IPS-NIHi11 (cell line): ENCODE measurements at regions not wholly inside any gene's neighbourhood (a gene's known extent, or its start where the extent isn't known, plus 50 kb on each side); places are given as distances from the start of the nearest gene placed in this dataset.
A peak's percentile ranks its signal among the peaks of the same experiment; 100 is the strongest.

ENCODE experiments used
- DNase-seq: peaks from one replicate; pipeline ENCODE4 v3.0.0; 2012; ENCODE audit warnings: mixed read lengths, low spot score

DNA sequence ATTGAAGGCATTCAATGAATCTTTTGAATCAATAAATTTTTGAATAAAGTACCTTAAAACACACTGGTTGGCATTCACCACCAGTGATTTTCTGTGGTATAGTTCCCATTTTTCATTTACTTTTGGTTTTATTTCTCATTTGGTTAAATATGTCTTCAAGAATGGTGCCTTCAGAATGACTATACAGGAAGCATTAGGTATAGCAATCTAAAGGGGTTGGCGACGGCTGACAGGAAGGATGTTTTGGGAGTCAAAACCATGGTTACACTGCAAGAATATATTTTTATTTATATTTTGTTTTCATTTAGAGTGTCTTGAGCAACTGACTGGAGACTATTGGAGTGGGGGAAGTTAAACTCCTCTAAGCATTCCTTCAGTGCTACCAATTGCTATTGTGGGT lies 235.7 kb downstream of the HTR1A start:
- no peak for DNase-seq

DNA sequence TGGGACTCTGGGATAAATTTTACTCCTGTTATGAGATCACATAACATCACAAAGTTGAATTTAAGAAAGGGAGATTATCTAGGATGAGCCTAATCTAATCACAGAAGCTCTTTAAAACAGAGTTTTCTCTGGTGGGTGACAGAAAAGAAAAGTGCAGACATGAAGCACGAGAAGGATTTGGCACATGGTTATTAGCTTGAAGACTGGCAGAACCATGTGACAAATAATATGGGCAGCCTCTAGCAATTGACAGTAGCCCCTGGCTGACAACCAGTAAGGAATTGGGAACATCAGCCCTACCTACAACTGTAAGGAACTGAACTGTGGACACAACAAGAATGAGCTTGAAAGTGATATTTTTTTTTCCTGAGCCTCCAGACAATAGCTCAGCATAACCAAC lies 243.1 kb downstream of the HTR1A start:
- no peak for DNase-seq

DNA sequence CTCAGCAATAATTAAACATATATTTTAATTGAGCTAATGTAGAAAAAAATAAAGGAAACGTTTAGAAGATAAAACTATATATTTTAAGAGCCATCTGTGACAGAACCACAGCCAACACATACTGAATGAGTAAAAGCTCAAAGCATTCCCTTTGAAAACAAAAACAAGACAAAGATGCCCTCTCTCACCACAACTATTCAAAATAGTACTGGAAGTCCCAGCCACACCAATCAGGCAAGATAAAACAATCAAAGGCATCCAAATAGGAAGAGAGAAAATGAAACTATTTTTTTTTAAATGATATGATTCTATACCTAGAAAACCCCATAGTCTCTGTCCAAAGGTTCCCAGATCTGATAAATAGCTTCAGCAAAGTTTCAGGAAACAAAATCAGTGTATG lies 262.0 kb downstream of the HTR1A start:
- no peak for DNase-seq

DNA sequence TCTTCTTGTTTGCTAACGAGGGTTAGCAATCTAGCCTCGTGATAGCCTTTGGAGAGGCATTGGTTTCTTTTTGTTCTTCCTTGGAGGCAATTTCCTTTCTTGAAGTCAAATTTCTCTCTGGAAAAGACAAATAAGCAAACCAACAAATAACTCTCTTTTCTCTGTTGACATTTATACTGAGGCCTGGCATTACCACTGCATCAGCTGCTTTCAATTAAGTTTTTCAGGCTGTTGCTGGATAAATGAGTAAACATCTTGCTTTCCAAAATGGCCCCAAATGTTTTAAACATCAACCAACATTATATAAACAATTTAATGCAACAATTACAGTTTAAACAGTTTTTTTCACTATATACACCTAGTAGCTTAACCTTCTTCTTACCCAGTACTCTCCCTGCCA lies 264.4 kb downstream of the HTR1A start:
- DNase-seq = no peak

DNA sequence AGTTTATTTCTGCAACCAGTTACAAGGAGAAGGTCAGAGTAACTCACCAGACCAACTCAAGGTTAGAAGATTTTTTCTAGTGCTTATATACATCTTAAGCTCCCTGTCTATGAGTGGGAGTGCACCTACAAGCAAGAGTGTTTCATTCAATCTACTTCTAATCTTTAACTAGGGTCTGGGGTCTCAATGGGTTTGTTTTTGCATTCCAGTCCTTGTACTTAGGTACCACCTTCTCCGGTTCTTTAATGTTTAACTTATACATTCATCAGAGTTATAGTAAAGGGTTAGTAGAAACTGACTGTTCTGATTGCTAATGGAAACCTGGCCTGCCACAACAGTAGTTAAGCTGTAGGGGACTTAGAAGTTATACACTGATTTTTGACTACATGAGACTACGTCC lies 271.7 kb downstream of the HTR1A start:
- no peak for DNase-seq

DNA sequence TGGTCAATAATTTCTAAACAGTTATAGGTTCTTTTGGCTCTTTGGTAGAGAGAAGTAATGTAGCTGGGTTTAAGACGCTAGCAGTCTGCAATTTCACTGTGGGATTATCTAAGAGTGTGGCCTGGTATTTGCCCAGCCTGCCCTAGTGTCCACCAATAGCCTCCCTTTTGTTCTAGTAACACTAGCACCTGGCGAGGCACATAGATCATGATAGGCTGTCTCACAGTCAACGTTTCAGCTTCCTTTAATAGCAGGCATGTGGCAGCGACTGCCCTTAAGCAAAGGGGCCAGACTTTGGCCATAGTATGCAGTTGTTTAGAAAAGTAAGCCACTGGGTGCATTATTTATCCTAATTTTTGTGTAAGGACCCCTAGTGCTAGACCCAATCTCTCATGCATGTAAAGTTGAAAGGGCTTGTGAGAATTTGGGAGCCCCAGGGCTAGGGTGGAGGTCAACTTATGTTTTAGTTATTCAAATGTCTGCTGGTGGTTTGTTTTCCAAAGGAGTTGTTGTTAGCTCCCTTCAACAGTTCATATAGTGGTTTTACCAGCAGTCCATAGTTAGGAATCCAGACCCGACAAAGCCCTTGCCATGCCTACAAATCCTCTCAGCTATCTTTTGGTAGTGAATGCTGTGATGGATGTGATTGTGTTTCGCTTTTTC lies 274.3 kb downstream of the HTR1A start:
- no peak for DNase-seq

DNA sequence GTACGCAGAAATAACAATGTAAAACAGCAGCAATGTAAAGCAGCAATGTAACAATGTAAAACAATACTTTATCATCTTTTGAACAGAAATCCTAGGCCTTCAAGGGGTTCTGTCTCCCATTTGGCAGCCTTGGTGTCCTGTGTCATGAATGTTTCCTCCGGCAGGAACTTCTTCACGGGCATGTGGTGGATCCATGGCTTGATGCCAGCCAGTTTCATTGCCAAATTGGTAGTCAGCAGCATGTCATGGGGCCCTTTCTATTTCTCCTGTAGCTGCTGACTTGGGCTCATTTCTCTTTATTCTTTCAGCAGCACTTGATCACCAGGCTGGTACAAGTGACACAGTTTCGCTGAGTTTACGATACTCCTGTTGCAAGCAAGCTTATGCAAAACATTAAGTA lies 275.3 kb downstream of the HTR1A start:
- no peak for DNase-seq

DNA sequence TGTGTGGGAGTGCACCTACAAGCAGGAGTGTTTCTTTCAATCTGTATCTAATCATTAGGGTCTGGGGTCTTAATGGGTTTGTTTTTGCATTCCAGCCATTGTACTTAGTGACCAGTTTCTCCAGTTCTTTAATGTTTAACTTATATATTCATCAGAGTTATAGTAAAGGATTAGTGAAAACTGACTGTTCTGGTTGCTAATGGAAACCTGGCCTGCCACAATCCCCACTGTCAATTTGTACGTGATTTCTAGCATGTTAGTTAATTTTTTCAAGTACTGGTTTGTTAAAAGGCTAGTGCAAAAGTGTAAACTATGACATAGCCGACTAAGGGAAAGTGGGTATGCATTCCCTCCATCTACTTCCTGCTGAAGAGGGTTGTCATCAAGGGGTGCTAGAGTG lies 276.1 kb downstream of the HTR1A start:
- no peak for DNase-seq

DNA sequence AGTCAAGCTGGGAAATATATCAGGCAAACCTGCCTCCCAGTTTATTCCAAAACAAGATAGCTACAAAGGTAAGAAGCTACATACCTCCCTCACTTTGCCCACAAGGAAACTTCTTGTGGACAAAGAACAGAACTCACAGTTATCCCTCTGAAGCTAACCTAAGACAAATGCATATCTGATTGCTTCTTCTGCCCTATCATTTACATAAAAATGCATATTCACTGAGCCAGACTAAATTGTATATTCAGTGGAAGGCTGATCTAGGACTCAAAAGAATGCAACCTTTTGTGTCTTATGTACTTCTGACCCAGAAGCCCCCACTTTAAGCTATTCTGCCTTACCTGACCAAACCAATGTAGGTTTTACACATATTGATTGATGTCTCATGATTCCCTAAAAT lies 276.8 kb downstream of the HTR1A start:
- no peak for DNase-seq

DNA sequence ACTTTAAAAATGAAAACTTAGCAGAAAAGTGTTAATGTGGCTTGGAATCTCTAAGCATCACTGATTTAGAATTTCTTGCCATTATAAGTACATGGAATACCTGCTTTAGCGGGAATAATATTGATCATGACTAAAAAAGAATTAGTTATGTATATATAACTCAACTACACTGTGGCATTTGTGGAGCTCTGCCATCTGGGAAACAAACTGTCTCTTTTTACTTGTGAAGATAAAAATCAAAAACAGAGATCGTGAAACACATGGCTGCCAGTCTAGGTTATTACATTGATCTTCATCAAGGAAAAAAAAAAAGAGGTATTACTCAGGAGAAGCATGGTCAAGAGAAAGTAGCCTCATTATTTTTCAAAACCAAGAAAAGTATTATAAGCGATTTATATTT lies 287.4 kb downstream of the HTR1A start:
- no peak for DNase-seq

DNA sequence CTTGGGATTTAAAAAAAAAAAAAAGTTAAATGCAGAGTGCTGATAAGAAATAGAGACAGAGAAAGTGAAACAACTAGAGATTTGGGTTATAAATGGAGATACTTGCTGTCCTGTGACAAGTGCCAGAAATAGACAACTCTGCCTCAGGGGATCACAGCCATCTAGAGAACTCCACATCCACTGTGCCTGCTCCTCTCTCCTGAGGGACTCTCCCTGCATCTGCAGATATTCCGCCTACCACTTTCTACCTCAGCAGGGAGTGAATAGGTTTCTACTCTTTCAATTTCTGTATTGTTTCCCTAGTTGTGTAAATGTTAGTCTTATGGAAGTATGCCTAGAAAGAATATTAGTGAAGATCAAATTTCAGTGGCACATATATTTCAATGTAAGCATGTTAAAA lies 307.2 kb downstream of the HTR1A start:
- DNase-seq = peak; percentile 4

DNA sequence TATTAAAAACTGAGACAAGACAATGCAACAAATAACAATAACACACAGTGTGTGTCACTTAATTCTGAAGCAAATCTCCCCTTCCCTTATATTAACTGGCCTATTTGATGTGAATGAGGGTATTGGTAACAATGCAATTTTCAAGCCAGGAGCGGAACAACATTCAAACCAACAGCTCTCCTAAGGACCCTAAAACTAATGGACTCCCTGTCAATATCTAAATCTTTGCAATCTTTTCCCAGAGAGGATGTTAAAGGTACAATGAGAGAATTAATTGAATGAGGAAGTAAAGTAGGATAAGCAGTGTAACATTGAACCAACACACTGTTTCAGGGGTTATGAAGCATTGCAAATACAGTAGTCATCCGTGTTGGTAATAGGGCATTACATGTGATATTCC lies 311.7 kb downstream of the HTR1A start:
- no peak for DNase-seq

DNA sequence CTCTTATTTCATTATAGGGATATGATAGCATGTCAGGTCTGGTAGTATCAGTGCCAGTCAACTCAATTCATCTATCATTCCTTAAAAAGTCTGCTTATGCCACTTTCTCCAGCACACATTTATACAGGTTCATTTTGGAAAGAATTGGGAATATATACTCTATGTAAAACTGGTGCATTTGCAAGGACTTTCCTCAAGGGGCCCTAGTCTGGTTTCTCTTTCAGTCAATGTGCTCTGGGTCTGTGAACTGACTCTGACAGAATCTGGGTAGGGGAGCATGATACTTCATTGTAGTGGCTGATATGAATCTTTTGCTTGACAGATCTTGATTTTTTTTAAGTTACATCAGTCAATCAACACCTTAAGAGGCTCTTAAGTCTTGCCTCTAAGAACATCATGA lies 313.9 kb downstream of the HTR1A start:
- DNase-seq = no peak

DNA sequence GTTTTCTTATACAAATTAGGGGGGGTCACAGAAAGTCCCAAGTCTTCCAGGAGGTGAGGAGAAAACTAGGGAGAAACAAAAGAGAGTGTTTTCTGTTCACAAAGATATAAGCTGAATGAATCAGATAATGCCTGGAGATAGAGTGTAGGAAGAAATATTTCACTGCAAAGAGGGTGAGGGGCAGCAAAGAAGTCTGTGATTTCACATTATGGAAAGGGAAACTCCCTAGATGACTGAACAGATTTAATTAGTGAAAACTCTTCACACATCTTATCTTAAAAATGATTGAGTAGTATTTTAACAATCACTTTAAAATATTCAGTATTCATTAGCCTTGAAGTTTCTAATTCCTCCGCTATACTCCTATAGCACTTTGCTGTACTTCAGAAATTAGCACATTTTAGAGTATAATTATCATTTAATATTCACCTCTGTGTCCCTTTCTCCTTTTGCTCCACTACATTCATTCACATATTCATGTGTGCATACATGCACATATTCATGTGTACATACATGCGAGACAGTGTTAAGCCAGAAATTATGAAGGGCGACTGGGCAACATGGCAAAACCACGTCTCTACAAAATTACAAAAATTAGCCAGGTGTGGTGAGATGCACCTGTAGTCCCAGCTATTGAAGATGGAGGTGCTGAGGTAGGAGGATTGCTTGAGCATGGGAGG lies 332.2 kb downstream of the HTR1A start:
- no peak for DNase-seq

DNA sequence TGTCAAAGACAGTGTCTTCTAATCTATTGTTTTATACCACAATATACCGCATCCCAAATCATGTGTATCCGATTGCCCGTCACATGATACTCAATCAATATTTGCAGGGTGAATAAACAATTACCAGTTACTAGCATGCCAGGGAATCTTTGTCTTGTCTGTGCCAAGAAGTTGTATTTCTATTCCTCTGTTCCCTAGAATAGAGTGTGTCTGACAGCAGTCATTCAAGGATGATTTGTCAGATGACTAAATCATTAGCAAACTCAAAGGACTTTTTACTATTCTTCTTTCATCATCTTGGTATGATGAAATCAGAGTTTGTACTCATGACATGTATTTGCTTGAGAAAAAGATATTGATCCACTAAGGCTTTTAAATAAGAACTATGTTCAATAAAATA lies 348.8 kb downstream of the HTR1A start:
- DNase-seq = no peak

DNA sequence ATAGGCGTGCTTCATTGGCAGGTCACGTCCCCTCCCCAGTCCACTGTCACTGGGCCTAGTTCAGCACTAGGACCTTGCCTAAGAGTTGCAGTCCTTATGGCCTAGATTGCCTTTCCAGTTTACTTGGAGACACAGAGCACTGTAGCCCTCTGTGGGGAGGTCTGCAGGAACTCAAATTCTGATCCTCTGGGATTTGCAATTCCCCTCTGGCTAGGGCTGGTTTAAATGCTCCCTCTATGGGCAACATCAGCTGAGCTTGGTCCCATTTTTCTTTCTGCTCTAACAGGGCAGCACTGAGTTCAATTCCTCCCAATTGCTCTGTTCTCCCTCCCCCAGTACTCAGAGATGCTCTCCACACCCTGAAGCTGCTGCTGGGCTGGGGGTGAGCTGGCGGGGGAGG lies 358.2 kb downstream of the HTR1A start:
- DNase-seq = no peak

DNA sequence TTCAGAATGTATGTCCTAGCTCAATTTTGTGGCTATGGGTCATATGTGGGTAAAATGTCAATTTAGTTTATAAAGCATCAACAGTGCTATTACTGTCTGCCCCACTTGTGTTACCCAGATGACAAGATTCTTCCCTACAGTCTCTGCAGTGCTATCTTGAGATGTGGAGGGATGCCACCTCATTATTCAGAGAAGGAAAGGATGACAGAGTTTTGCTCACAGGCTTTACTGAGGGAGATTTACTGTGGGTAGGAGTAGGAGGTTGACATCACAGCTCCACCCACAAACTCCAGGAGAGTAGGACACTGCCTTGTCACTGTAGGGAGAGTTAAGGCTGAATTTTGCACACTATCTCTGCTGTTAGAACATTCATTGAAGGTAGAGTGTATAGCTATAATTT lies 359.3 kb downstream of the HTR1A start:
- no peak for DNase-seq

DNA sequence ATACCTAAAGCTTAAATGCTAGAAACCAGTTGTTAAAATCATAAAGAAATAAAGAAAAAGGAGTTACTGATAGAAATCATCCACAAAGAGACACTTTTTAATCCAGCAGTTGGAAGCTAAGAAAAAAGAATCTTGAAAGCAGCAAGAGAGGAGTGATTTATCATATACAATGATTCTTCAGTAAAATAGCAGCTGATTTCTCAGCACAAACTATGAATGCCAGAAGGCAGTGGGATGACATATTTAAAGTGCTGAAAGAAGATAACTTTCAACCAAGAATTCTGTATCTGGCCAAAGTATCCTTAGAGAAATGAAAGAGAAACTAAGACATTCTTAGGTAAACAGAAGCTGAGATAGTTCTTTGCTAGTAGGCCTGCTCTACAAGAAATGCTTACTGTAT lies 366.0 kb downstream of the HTR1A start:
- no peak for DNase-seq

DNA sequence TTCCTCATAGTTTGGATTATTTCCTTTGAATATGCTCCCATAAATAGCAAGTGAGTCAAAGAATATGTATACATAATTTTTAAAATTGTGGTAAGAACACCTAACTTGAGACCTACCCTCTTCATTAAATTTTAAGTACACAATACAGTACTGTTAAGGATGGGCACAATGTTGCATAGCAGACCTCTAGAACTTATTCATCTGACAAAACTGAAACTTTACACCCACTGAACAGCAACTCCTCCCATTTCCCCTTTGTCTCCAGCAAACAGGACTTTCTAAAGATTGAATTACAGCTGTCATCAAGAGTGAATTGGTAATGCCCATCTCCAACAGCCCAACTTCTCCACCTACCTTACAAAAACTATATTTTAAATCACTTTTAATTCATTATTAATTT lies 388.9 kb downstream of the HTR1A start:
- DNase-seq = peak; percentile 19

DNA sequence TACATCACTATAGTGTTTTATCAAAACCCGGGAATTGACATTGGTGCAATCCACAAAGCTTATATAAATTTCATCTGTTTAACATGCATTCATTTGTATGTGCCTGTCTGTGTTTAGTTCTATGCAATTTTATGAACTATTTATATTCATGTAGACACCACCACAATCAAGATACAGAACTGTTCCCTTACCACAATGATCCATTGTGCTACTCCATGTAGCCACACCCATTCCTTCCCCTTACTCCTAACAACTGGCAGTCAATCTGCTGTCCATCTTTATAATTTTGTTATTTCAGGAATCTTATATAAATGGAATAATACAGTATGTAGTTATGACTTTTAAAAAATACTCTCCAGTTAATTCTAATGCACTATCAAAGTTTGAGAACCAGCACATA lies 389.5 kb downstream of the HTR1A start:
- DNase-seq = no peak

DNA sequence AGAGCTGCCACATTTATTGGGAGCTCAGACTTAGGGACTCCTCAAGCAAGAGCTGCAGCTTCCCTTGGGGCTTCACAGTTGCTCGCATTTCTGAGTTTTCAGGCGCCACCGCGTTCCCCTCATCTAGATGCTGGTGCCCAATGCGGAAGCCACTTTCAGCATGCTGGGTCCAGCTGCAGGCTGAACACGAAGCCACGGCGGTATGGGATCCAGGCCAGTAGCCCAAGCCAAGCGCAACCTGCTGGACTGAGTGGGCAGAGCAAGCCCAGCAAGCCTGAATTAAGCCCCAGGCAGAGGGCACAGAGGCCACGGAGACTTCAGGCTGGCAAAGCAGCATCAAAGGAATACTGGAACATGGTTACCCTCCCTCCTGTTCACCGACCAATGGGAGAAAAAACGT lies 391.5 kb downstream of the HTR1A start:
- no peak for DNase-seq

DNA sequence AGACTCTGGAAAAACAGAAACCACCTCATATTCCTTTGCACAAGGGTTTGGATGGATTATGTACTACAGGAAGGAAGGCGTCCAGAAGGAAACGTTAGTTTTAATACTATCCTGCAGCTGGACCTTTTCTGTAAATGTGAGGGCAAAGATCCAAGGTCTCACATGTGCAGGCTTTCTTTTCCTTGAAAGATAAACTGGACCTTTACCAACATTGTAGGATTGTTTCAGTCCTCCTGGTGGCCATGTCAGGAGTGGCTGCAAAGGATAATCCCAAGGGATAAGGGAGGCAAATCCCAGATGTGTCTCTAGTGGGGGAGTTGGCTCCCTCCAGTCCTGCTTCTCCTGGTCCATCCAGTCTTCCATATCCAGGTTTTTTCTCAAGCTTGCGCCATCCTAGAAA lies 397.5 kb downstream of the HTR1A start:
- no peak for DNase-seq

DNA sequence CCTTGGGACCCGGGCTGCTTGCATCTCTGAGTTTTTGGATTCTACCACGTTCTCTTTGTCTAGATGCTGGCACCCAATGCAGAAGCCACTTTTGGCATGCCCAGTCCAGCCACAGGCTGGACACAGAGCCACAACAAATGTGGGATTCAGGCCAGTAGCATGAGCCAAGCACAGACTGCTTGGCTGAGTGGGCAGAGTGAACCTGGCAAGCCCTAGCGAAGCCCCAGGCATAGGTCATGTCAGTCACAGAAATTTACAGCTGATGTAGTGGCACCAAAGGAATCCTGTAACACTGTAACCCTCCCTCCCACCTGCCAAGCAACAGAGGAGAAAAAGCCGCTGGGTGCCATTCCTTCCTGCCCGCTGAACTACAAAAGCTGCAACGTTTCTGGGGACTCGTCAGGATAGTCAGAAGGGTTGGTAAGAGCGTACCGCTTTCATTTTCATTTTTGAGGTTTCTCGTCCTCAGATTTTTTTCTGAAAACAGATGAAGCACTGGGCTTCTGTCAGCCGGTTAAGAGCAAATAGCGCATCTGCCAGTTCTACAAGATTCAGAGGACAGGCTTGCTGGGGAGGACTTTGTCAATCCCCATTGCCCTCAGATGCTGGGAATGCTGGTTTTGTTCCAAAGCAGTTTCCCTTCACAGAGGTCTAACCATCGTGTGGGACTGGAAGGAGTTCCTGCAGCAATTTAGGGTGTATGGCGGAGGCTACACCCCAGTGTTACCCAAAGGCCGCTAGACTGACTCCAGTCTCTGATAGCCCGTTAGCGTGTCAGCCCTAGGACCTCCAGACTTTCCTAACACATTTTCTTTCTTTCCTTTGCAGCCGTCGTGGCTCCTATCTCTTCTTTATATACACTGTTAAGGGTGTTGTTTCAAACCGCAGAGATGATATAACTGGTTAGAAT lies 399.0 kb downstream of the HTR1A start:
- DNase-seq = no peak
